ENCODE measurements at regions not wholly inside any gene's neighbourhood (a gene's known extent, or its start where the extent isn't known, plus 50 kb on each side); places are given as distances from the start of the nearest gene placed in this dataset.

GRCh38 chr4:3818371-3818770 is 52.2 kb downstream of the ADRA2C start:
- TF ChIP-seq CTCF (IDR thresholded peaks at IDR 0.05), result no peak
- Histone ChIP-seq H3K9me3 (replicated peaks in 1 of 2; ENCODE audit: control insufficient read depth in 1 of 2, insufficient read depth in 1 of 2, low read length in 2 of 2) (no peaks in the 10 kb centered on the region), H3K4me3 (replicated peaks in 1 of 3; ENCODE audit: low read depth in 2 of 3, low read length in 3 of 3) (no peak overlapping the region), H3K4me1 (ENCODE audit: control insufficient read depth in 1 of 2, insufficient read depth in 2 of 2, low read length in 2 of 2) (no peaks in the 10 kb centered on the region), H3K36me3 (replicated peaks in 1 of 2; ENCODE audit: control insufficient read depth in 1 of 2, insufficient read depth in 2 of 2, low read length in 2 of 2) (no peaks in the 10 kb centered on the region), H3K27ac (ENCODE audit: low read depth in 1 of 2, low read length in 2 of 2) (no peak overlapping the region), H2AFZ (ENCODE audit: insufficient read depth, low read depth, low read length, poor library complexity, severe bottlenecking) (no peak overlapping the region), H3K4me2 (replicated peaks; ENCODE audit: extremely low read depth, low read length, poor library complexity, severe bottlenecking) (no peak overlapping the region), H3K79me2 (ENCODE audit: insufficient read depth, low read length) (no peaks in the 10 kb centered on the region), H4K20me1 (ENCODE audit: insufficient read depth, low read length) (no peaks in the 10 kb centered on the region), H3K9ac (ENCODE audit: insufficient read depth, low read length, poor library complexity, severe bottlenecking) (no peak overlapping the region), H3K27me3 (ENCODE audit: control insufficient read depth in 2 of 2, insufficient read depth in 2 of 2, low read length in 2 of 2) (no peaks in the 10 kb centered on the region)
- Mint-ChIP-seq H3K27me3 (ENCODE audit: low read depth in 3 of 3) (peaks cover 2 to 6% (median 4%) of the 10 kb centered on the region in 3 donors), H3K4me3 (no peak overlapping the region), H3K4me1 (no peaks in the 10 kb centered on the region), H3K9me3 (peaks cover 0 to 3% (median 0%) of the 10 kb centered on the region in 7 donors), H3K27ac (no peak overlapping the region), H3K36me3 (no peaks in the 10 kb centered on the region)
- no peak for DNase-seq
- 87% methylated on average over 3 of the region's 4 CpGs for WGBS (ENCODE audit: insufficient coverage)
- intact Hi-C loops (cut with micrococcal nuclease), result no loop called here

GRCh38 chr4:3819210-3819919 is 53.2 kb downstream of the ADRA2C start:
- intact Hi-C loops (cut with micrococcal nuclease), result no loop called here
- Histone ChIP-seq H3K4me3 (replicated peaks in 1 of 3; ENCODE audit: low read depth in 2 of 3, low read length in 3 of 3) (no peak overlapping the region), H3K27ac (ENCODE audit: low read depth in 1 of 2, low read length in 2 of 2) (no peak overlapping the region), H2AFZ (ENCODE audit: insufficient read depth, low read depth, low read length, poor library complexity, severe bottlenecking) (no peak overlapping the region), H3K4me2 (replicated peaks; ENCODE audit: extremely low read depth, low read length, poor library complexity, severe bottlenecking) (no peak overlapping the region), H3K27me3 (ENCODE audit: control insufficient read depth in 2 of 2, insufficient read depth in 2 of 2, low read length in 2 of 2) (no peaks in the 10 kb centered on the region), H3K9me3 (replicated peaks in 1 of 2; ENCODE audit: control insufficient read depth in 1 of 2, insufficient read depth in 1 of 2, low read length in 2 of 2) (no peaks in the 10 kb centered on the region), H3K9ac (ENCODE audit: insufficient read depth, low read length, poor library complexity, severe bottlenecking) (no peak overlapping the region), H3K4me1 (ENCODE audit: control insufficient read depth in 1 of 2, insufficient read depth in 2 of 2, low read length in 2 of 2) (no peaks in the 10 kb centered on the region), H4K20me1 (ENCODE audit: insufficient read depth, low read length) (no peaks in the 10 kb centered on the region), H3K36me3 (replicated peaks in 1 of 2; ENCODE audit: control insufficient read depth in 1 of 2, insufficient read depth in 2 of 2, low read length in 2 of 2) (no peaks in the 10 kb centered on the region), H3K79me2 (ENCODE audit: insufficient read depth, low read length) (no peaks in the 10 kb centered on the region)
- peaks cover 0 to 3% (median 0%) of the 10 kb centered on the region in 7 donors for H3K9me3 Mint-ChIP-seq
- H3K36me3 Mint-ChIP-seq, result no peaks in the 10 kb centered on the region
- WGBS (ENCODE audit: insufficient coverage), result 86% methylated on average over 13 of the region's 17 CpGs
- no peak for DNase-seq
- H3K4me1 Mint-ChIP-seq, result no peaks in the 10 kb centered on the region
- no peak for TF ChIP-seq CTCF (IDR thresholded peaks at IDR 0.05)
- H3K4me3 Mint-ChIP-seq, result no peak overlapping the region
- H3K27ac Mint-ChIP-seq, result no peak overlapping the region
- H3K27me3 Mint-ChIP-seq (ENCODE audit: low read depth in 3 of 3), result peaks cover under 1 to 6% (median 4%) of the 10 kb centered on the region in 3 donors
